ENCODE measurements at regions not wholly inside any gene's neighbourhood (a gene's known extent, or its start where the extent isn't known, plus 50 kb on each side); places are given as distances from the start of the nearest gene placed in this dataset.

DNA sequence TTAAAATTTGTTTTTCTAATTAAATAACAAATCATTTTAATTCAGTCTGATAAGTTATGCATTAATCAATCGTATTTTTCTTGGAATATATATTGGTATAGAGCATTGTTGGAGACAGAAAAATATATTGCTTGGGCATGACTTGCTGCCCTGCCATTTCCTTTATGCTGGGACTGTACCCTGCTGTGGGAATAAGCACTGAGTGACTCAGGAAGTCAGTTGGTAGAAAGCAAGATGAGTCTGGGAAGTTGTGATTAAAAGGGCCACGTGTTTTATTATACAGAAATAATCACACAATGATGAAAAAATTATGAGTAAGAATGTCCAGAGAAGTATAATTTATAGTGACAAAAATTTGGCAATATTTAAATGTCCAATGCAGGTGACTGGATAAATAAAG is 139.5 kb downstream of the KIF18A start:
- no peak for DNase-seq

DNA sequence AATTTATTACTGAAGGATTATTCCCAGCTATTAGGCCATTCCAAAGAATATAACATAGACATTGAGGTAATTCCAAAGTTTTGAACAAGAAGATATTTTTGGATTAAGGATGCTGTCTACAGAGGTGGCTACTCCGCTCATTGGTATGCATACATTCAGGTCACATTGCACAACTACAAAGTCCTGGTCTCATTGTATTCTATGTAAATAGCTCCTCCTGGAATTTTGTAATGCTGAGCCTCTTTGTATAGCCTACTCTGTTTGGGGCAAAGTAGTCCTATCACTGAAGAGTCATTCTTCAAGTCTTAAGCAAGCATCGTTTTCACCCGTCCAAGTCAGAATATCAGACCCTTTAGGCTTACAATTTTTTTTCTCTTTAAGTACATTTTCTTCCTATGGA is 142.4 kb downstream of the KIF18A start:
- no peak for DNase-seq

DNA sequence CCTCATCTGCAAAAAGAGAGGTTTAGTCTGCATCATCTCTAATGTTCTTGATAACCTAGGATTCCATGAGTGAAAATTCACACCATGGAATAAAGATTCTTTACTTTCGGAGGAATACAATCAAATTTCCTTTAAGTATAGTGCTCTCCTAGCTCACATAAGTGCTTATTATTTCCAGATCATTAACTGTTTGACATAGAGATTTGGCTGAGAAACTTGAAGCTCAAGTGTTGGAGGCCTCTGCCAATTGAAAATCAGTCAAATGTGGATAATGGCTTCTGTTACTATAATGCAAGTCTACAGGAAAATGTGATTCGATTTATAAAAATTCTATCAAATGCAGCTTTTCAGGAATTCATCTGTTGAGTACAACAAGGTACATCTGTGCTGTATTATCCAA is 144.6 kb downstream of the KIF18A start:
- no peak for DNase-seq

DNA sequence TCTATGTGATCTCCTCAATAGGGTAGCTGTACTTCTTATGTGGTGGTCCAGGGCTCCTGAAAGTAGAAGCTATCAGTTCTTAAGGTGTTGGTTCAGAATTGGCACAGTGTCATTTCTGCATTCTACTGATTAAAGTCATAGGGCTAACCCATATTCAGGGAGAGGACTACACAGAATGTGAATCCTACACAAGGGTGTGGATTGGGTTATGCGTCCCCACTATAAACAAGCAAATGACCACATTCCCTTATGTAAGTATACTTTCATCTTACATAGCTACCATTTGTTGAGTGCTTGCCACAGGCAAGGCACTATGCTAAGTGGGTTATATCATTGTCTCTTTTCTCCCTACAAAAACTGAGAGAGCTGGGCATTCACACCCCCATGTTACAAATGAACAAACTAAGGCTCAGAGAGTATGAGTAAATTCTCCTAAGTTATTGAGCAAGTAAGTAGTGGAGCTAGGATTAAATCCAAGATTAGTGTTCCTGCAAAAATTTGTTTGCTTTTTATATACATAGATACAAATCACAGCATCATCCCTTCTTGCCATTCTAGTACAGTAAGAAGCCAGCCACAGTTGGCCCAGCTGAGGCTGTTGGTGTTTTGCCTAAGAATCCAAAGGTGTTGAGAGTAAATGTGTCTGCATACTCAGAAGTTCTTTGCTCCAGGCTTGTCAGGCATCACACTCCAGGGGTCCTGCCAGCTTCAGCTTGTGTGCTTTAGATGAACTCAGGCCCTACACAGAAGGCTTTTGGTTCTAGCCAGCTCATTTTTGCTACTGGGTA is 157.8 kb downstream of the KIF18A start:
- DNase-seq: no peak

DNA sequence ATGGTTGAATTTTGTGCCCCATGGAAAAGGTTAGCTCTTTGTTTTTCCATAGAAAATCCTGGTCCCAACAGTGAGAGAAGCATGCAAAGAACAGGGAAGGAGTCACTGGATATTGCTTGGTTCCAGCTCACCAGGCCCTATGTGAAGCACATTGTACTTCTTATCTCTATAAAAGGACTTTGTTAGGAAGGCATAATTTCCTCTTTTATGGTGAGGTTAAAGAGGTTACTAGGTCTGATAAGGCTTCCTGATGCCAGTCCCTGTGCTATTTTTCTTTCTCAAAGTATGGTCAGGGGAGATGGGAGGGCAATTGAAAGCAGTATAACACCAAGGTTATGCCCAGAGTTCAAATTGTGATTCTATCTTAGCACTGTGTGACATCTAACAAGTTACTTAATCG is 162.6 kb downstream of the KIF18A start:
- no peak for DNase-seq

DNA sequence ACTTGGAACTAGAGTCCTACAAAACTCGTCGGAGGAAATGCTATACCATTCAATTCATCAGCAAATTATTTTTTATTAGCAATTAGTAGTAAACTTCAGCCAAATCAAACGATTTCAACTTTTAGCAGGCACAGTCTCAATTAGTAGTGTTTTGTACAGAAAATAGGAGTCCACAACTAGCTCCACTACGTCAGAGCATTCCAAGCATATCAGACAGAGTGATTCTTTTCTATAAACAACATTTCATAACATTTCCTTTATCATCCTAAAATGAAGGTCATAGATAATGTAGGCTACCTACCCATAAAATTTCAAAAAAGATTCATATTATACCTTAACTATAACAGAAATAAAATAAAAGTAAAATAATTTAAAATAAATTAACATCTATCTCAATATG is 169.9 kb downstream of the KIF18A start:
- no peak for DNase-seq

DNA sequence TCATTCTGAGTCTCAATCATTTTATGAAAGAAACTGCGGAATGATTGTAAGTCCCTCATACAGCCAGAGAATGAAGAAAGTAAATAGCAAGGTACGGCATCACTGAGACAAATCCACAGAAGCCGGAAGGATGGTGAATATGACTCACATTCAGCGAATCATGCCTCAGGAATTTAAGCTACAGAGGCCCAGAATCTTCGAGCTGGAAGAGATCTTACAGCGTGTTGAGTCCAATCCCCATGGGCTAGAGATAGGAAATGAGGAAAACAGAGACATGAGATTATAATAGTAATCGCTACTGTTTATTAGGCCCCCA is 173.2 kb downstream of the KIF18A start:
- DNase-seq: no peak

DNA sequence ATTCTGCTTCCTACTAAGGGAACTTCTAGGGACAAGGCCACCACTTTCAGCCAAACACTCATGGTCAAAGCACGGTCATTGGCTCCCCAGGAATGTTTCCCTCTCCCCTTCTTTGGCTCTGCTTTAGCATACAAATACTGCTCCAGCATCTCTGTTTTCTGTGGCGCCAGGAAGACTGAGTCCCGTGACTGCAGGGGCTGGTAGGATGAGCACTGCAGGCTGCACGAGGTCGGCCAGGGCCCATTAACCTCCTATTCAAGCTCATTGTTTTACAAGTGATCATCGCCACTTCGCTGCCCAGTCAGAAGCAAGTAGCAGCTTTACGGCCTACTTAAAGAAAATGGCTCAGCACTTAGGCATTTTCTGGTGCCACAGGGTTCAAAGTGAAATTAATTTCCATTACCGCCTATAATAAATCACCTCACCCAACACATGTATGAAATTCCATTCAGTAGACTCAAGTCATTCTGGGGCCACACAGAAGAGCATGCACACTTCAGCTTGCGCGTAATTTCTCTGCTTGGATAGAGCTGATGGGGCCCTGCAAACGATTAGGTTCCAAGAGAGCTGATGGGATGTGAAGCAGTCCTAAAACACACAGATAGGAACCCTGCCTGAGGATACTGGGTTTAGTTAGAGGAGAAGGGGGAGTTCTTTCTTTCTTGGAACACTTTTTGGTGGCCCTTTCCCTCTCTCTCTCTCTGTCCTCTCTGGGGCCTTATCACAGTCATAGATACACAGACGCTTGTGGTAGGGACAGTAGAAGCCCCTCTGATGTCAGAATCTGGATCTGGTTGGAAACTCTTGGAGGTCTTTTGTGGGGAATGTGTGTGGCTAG is 173.7 kb downstream of the KIF18A start:
- no peak for DNase-seq

DNA sequence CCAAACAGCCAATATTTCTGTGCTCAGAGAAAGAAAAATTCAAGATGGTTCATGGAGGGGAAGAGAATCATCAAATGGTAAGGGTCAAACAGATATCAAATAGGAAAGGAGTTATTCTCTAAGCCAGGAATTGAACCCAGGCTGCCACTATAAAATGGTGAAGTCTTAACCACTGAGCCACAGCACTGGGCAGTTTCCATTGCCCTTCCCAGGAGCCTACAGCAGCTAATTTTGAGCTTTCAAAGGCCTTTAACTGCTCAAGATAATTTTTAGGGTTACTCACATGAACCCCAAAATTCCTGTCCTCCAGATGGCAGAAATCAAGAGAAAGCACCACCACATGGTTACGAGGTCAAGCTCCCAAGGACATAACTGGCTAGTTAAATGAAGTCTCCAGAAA is 176.2 kb downstream of the KIF18A start:
- no peak for DNase-seq

DNA sequence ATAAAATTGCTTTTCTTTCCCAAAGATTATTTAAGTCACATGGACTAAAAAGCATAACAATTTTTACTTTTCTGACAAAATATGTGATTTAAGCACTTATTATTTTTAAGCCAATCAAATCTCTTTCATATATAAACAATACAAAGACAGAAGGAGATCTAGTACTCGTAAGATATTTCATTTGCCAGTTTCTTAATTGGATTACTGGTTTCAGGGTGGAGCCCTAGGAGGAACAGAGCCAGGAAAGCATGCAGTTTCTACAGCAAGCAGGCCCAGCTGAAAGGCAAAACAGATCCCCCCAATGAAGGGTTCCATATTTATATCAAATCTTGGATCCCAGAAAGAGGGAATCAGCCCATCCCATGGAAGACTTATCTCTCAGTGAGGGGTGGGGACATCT is 177.0 kb downstream of the KIF18A start:
- DNase-seq: no peak

DNA sequence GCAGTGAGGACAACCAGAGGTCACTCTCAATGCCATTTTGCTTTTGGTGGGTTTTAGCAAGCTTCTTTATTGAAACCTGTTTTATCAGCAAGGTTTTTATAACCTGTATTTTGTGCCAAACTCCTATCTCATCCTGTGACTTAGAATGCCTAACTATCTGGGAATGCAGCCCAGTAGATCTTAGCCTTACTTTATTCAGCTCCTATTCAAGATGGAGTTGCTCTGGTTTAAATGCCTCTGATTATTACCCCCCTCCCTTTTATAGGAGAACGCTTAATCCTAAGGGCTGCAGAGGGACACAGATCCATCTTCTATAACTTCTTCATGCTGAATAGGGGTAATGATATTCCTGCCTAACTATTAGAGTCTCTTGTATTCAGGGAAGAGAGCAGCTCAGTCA is 179.1 kb downstream of the KIF18A start:
- DNase-seq: no peak

DNA sequence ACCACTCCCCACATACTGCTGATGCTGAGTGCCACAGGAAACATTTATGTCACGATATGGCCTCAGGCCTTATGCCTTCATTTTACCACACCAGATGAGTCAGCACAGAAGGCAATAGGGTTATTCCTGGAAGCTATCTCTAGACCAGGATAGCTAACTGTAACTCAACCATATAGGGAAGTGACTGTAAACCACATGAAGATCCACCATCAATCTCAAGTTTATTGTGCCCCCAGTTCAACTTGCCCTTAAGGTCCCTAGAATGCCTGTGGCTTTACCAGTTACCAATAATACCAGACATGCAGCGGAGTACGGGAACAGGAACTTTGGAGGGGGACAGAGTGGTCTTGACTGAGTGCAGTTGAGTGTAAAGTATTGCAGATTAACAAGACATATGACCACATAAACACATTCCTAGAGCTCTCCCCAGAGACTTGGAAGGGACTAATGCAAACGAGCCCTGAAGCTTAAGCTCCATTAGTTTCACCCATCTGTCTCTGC is 180.9 kb downstream of the KIF18A start:
- no peak for DNase-seq

DNA sequence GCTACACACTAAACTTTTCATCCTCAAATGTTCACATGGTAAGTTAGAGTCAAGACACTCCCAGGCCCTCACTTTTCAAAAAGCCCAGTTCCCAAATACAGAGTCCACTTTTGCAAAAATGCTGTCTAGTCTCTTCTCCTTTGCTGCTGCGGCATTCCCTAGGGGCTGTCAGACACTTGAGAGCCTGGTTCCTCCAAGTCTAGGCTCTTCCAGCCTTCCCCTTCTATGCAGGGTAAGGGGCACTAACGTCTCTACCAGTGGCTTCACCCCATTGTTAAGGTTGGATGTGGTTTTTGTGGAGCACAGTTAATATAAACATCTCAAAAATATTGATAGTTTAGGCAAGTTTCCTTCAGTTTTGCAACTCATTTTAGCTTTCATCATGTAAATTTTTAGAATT is 181.5 kb downstream of the KIF18A start:
- DNase-seq: no peak

DNA sequence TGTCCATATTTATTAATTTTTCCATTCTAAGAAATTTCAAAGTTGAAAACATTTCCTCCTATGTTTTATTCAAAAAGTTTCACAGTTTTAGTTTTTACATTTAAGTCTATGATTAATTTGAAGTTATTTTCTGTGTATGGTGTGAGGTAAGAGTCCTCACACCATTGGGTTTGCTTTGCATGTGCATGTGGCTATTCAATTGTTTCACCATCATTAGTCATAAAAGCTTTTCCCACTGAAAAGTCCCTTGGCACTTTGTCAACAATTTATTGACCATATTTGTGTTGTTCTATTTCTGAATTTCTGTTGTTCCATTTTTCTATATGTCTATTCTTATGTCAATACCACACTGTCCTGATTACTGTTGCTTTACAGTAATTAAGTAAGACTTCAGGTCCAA is 186.5 kb downstream of the KIF18A start:
- DNase-seq: no peak

DNA sequence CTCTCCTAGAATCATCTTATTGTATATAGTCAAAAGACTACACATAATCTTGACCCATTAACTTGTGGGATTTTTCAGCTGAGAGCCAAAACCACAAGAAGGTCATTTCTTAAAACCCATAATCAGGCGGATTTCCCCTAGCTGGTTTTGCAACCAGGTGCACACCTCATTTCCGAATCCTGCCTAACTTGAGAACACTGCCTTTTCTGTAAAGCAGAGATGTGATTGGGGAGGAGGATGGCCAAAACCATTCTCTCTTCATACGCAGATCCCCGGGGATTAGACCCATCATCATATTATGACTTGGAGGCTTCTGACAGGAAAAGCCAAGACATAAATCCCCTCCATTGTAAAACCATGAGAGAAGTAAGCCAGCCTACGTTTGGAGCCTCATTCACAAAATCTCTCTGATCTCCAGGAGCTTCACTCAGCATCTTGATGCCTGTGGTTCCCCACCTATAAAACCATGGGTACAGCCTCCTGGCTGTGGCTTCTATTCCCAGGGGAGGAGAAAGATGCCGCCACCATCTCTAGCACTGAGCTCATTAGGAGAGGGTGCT is 191.3 kb downstream of the KIF18A start:
- no peak for DNase-seq

DNA sequence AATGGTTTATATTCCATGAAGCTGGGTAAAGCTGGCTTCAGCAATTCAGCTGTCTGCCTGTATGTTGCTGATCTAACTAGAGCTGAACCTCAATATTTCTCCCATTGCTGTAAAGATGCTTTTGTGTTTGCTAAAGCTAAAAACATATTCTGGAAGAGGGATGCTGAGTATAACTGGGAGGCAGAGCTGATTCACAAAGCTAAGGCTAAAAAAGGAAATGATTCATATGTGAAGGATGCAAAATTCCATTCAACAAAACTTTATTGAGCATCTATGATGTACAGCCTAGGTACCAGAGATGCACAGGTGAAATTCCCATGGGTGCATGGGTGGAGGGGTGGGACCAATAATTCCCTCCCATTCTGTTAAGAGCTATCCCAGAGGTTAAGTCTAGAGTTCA is 193.9 kb downstream of the KIF18A start:
- no peak for DNase-seq

DNA sequence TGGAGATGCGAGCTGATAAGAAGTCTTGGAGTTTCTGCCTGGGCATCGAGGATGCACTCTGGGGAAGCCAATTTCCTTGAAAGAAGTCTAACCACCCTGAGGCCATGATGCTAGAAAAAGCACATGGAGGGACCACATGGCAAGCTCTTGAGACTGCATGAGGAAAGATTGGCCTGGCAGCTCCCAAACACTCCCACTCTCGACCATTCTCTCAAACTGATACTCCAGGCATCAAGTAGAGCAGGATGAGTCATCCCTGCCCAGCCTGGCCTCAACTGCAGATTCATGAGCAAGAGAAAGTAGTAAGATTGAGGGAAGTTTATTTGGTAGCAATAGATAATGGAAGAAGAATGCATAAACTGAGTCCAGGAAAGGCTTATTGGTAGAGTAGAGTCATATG is 194.3 kb downstream of the KIF18A start:
- no peak for DNase-seq

DNA sequence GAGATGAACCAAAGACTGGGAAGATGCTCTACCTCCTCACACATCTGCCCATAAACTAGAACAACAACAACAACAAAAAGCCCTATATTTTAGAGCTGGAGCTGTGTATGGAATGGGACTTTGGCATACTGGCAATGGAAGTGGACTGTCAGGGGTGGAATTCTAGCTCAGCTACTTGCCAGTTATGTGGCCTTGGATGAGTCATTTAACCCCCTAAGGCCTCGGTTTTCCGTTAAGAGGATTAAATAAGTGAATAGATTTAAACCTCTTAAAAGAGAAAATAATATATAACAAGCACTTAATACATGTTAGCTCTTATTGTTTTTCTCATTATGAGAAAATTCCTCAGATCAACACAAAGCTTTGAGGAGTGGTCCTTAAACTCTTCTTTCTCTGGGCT is 195.0 kb downstream of the KIF18A start:
- no peak for DNase-seq

DNA sequence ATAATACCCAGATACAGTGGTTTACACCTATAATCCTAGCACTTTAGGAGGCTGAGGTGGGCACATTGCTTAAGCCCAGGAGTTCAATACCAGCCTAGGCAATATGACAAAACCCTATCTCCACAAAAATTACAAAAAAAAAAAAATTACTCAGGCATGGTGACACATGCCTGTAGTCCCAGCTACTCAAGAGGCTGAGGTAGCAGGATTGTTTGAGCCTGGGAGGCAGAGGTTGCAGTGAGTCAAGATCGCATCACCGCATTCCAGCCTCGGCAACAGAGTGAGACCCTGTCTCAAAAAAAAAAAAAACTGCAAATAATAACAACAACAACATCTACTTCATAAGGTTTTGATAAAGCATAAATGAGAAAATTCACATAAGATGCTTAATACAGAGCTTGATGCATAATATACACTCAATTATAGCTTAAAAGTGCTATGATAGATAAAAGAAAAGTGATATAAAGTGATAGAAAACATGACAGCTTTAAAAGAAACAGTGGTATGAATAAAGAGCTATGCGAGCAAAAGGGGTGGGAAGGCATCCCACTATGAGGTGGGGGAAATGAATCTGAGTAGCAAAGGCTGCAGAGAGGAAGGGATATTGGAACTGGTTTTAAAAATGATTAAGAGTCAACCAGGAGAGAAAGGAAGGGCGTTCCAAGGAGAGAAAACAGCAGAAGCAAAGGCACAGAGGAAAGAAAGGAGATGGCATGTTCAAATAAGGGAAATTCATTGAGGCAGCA is 197.6 kb downstream of the KIF18A start:
- no peak for DNase-seq

DNA sequence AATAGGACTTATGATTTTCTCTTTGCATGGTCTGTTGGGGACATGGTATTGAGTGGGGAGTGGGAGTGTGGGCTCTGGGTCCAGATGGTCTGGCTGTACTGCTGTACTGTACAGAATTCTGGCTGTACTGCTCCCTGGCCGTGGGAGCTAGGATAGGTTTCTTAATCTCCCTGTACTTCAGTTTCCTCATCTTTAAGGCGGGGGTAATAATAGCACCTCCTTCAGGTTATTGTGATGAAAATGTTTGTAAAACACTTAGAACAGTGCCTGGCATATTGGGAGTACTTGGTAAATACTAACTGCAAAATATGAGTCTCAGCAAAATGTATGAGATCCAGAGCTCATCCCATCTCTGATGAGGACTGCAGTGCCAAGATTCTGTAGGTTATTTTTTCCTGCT is 198.6 kb downstream of the KIF18A start:
- DNase-seq: no peak

DNA sequence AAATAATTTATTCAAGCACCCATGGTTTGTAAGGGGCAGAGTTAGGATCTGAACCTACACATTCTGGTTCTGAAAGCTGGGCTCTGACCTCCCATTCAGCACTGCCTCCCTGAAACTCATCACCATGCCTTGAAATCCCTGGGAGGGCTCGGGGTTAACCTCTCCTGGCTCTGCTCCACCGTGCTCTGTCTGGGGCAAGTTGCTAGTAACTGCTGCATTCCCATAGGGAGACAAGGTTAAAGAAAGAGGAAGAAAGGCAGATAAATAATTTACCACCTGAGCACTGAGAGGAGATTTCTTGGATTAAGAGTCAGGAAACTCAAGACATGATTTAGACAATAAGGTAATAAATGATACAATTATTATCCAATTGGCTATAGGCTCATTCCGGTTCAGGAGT is 199.3 kb downstream of the KIF18A start:
- no peak for DNase-seq

DNA sequence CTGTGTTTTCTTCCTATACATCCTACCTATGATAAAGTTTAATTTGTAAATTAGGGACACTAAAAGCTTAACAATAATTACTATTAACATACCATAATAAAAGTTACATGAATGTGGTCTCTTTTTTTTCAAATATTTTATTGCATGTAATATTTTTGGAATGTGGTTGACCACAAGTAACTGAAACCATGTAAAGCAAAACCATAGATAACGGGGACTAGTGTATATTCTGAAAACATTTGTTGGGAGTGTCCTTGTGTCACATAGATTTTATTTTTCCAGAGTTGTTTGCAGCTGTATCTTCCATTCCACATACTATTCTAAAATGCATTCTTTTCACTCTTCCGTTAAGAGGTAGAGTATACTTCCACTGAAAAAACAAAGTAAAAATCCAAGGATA is 200.4 kb downstream of the KIF18A start:
- DNase-seq: no peak

DNA sequence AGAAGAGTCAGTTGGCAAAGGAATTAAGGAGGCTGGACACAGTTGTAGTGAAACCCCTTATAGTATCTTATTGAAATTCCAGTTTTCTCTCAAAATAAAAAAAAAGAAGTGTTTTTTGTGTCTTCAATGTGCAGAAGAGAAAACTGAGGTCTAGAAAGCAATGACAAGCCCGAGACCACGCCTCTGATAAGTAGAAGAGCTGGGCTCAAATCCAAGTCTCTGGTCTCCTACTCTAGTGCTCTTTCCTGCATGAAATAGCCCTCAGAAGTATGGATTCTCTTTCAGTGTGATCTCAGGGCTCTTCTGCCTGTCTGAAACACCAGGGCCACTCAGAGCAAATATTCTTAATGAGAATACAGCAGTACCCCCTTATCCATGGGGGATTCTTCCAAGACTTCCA is 200.9 kb downstream of the KIF18A start:
- no peak for DNase-seq
